Fibroblast of lung (primary cell): ENCODE measurements at regions not wholly inside any gene's neighbourhood (a gene's known extent, or its start where the extent isn't known, plus 50 kb on each side); places are given as distances from the start of the nearest gene placed in this dataset.

Experiments
- DNase-seq, 2 donors: peaks; one replicate each; pipeline versions ENCODE4 v3.0.0 to v3.0.0-alpha.2; 2010; ENCODE audit warnings: low read depth in 2 of 2
- H2AFZ ChIP-seq: 2 replicates; pipeline ENCODE4 v1.5.1; 2012; ENCODE audit warnings: low read length, control low read depth, inconsistent platforms
- H3K27ac ChIP-seq: 2 replicates; pipeline ENCODE4 v1.5.1; 2011; ENCODE audit warnings: low read length, control low read depth; ENCODE audit not compliant: insufficient read depth
- H3K27me3 ChIP-seq: 2 replicates; pipeline ENCODE4 v1.5.1; 2011; ENCODE audit warnings: mild to moderate bottlenecking, low read length; ENCODE audit not compliant: control insufficient read depth, insufficient read depth
- H3K36me3 ChIP-seq: 2 replicates; pipeline ENCODE4 v1.5.1; 2011; ENCODE audit warnings: low read length; ENCODE audit not compliant: control insufficient read depth, insufficient read depth
- H3K4me1 ChIP-seq: 2 replicates; pipeline ENCODE4 v1.5.1; 2011; ENCODE audit warnings: low read length; ENCODE audit not compliant: control insufficient read depth, insufficient read depth; ENCODE audit errors: extremely low read depth
- H3K4me2 ChIP-seq: 2 replicates; pipeline ENCODE4 v1.5.1; 2011; ENCODE audit warnings: low read length, control low read depth; ENCODE audit not compliant: insufficient read depth; ENCODE audit errors: extremely low read depth
- H3K4me3 ChIP-seq, 4 experiments: fragments of 200-600 bp in 1 of 4; sonication (generic) in 1 of 4; replicated peaks in 1 of 4; 2 replicates each; pipeline ENCODE4 v1.5.1; 2011 to 2016; ENCODE audit warnings: low read length in 4 of 4, low read depth in 3 of 4, mild to moderate bottlenecking in 3 of 4, control low read depth in 2 of 4, inconsistent platforms in 1 of 4, mixed read lengths in 1 of 4; ENCODE audit not compliant: insufficient read depth in 1 of 4; ENCODE audit errors: control extremely low read depth in 1 of 4
- H3K79me2 ChIP-seq: 2 replicates; pipeline ENCODE4 v1.5.1; 2012; ENCODE audit warnings: mild to moderate bottlenecking, low read length, inconsistent platforms; ENCODE audit not compliant: control insufficient read depth, insufficient read depth
- H3K9ac ChIP-seq: 2 replicates; pipeline ENCODE4 v1.5.1; 2011; ENCODE audit warnings: mild to moderate bottlenecking, low read length, control low read depth; ENCODE audit not compliant: insufficient read depth
- H3K9me3 ChIP-seq: 2 replicates; pipeline ENCODE4 v1.5.1; 2012; ENCODE audit warnings: low read depth, low read length; ENCODE audit not compliant: control insufficient read depth, insufficient read depth
- H4K20me1 ChIP-seq: 2 replicates; pipeline ENCODE4 v1.5.1; 2011; ENCODE audit warnings: low read length; ENCODE audit not compliant: control insufficient read depth, insufficient read depth; ENCODE audit errors: extremely low read depth
- EZH2 ChIP-seq: IDR thresholded peaks from 2 replicates; pipeline ENCODE4 v1.5.1; 2012; ENCODE audit warnings: low read length, control low read depth, mild to moderate bottlenecking; ENCODE audit errors: missing control alignments
- TF ChIP-seq, protein P1 (sequence below), 2 donors: IDR thresholded peaks in 1 of 2; conservative IDR thresholded peaks in 1 of 2; 1 replicate in 1 of 2; 2 replicates in 1 of 2; pipeline ENCODE4 v1.5.1; 2011 to 2012; ENCODE audit warnings: low read length in 2 of 2, control low read depth in 1 of 2, inconsistent platforms in 1 of 2, low read depth in 1 of 2, mild to moderate bottlenecking in 1 of 2

DNA sequence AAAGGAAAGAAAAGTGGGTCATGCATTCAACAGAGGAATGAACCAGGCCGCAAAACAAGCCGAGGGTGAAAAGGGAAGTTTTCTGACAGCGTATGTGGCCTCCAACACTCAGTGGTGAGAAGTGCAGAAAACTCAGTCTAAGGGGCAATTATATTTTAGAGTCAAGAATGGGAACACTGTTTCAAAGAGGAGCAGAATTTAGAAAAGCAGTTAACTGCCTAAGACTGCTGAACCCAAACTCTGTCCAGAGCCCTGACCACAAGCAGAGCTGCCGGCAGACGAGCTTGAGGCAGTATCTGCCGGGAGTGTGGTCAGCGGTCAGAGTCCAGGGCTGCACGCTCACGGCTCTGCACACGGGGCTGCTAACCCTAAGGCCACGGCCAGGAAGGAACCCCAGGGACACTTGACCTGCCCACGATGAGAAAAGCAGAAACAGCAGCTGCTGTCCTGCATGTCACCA lies 347.0 kb upstream of the ID2 start:
- Histone ChIP-seq H3K27ac (no peak overlapping the region), H2AFZ (no peak overlapping the region), H3K36me3 (no peaks in the 10 kb centered on the region), H3K4me3 (no peak overlapping the region), H3K4me2 (no peak overlapping the region), H3K9ac (no peak overlapping the region), H3K79me2 (no peaks in the 10 kb centered on the region), H4K20me1 (no peaks in the 10 kb centered on the region), H3K4me1 (no peaks in the 10 kb centered on the region), H3K27me3 (no peaks in the 10 kb centered on the region), H3K9me3 (no peaks in the 10 kb centered on the region)
- TF ChIP-seq EZH2, result no peak
- TF ChIP-seq, protein P1, sequence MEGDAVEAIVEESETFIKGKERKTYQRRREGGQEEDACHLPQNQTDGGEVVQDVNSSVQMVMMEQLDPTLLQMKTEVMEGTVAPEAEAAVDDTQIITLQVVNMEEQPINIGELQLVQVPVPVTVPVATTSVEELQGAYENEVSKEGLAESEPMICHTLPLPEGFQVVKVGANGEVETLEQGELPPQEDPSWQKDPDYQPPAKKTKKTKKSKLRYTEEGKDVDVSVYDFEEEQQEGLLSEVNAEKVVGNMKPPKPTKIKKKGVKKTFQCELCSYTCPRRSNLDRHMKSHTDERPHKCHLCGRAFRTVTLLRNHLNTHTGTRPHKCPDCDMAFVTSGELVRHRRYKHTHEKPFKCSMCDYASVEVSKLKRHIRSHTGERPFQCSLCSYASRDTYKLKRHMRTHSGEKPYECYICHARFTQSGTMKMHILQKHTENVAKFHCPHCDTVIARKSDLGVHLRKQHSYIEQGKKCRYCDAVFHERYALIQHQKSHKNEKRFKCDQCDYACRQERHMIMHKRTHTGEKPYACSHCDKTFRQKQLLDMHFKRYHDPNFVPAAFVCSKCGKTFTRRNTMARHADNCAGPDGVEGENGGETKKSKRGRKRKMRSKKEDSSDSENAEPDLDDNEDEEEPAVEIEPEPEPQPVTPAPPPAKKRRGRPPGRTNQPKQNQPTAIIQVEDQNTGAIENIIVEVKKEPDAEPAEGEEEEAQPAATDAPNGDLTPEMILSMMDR (conservative IDR thresholded peaks at IDR 0.05 in 1 of 2, IDR thresholded peaks at IDR 0.05 in 1 of 2; ENCODE audit: low read depth in 1 of 2, low read length in 2 of 2), result no peak
- DNase-seq, result no peak

DNA sequence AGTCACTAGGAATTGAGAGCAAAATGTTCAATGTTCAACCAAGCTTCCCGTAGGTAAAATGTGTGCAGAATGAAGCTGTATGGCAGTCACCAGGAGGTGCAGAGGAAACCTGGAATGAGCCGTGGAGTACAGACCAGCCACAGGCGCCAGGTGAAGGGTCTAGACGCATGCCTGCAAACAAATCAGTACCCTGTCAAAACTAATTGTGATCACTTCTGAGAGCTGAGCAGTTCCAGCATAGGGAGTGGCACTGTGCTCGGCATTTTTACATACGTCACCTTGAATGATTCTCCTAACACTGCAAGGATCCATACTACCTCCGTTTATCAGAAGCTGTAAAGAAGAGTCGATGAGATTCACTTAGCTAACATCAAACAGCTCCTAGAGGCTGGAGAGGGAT lies 346.1 kb upstream of the ID2 start:
- Histone ChIP-seq H3K9me3 (no peaks in the 10 kb centered on the region), H3K4me3 (no peak overlapping the region), H2AFZ (no peak overlapping the region), H3K36me3 (no peaks in the 10 kb centered on the region), H3K9ac (no peak overlapping the region), H3K4me1 (no peaks in the 10 kb centered on the region), H4K20me1 (no peaks in the 10 kb centered on the region), H3K27me3 (no peaks in the 10 kb centered on the region), H3K79me2 (no peaks in the 10 kb centered on the region), H3K4me2 (no peak overlapping the region), H3K27ac (no peak overlapping the region)
- no peak for TF ChIP-seq EZH2
- DNase-seq, result no peak

DNA sequence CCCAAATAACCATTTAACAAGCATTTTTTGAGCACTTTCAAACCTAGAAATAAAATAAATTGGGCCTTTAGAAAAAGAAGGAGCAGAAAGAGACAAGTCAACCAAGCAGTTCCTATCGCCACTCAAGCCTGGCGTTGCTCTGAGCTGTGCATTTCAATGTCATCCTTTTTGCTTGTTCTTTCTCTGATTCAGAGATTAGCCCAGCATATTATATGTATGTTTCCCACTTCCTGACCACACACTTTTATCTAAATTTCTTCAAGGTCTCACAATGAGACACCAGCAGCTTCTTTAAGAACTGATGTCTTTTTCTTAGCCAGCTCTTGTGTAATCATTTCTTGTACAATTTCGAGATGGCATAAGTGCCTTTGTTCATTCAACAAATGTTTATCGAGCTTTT lies 344.5 kb upstream of the ID2 start:
- TF ChIP-seq, protein P1 (conservative IDR thresholded peaks at IDR 0.05 in 1 of 2, IDR thresholded peaks at IDR 0.05 in 1 of 2; ENCODE audit: low read depth in 1 of 2, low read length in 2 of 2), result no peak
- TF ChIP-seq EZH2, result no peak
- no peak overlapping the region for H2AFZ ChIP-seq
- H3K27me3 ChIP-seq, result no peaks in the 10 kb centered on the region
- no peak for DNase-seq
- H3K4me3 ChIP-seq, result no peak overlapping the region
- H3K4me2 ChIP-seq, result no peak overlapping the region
- H3K9me3 ChIP-seq, result no peaks in the 10 kb centered on the region
- H3K9ac ChIP-seq, result no peak overlapping the region
- H3K79me2 ChIP-seq, result no peaks in the 10 kb centered on the region
- H3K4me1 ChIP-seq, result no peaks in the 10 kb centered on the region
- H3K36me3 ChIP-seq, result no peaks in the 10 kb centered on the region
- H3K27ac ChIP-seq, result no peak overlapping the region
- no peaks in the 10 kb centered on the region for H4K20me1 ChIP-seq
